Mucosa of rectum (tissue), 2 donors: ENCODE measurements at regions not wholly inside any gene's neighbourhood (a gene's known extent, or its start where the extent isn't known, plus 50 kb on each side); places are given as distances from the start of the nearest gene placed in this dataset.

Source experiments
- H3K27ac ChIP-seq, 2 donors: one replicate each; pipeline ENCODE4 v1.7.0; 2013; ENCODE audit warnings: inconsistent platforms in 2 of 2, low read depth in 2 of 2, low read length in 2 of 2
- H3K27me3 ChIP-seq, 2 donors: one replicate each; pipeline ENCODE4 v1.7.0; 2013; ENCODE audit warnings: low read length in 2 of 2; ENCODE audit not compliant: control insufficient read depth in 2 of 2, insufficient read depth in 2 of 2
- H3K36me3 ChIP-seq, 2 donors: one replicate each; pipeline ENCODE4 v1.7.0; 2013; ENCODE audit warnings: low read length in 2 of 2; ENCODE audit not compliant: control insufficient read depth in 2 of 2, insufficient read depth in 2 of 2
- H3K4me1 ChIP-seq, 2 donors: one replicate each; pipeline ENCODE4 v1.7.0; 2013; ENCODE audit warnings: low read length in 2 of 2, mild to moderate bottlenecking in 1 of 2; ENCODE audit not compliant: control insufficient read depth in 2 of 2, insufficient read depth in 2 of 2
- H3K4me3 ChIP-seq, 2 donors: one replicate each; pipeline ENCODE4 v1.7.0; 2013; ENCODE audit warnings: low read length in 2 of 2
- H3K9ac ChIP-seq, 2 donors: one replicate each; pipeline ENCODE4 v1.7.0; 2013; ENCODE audit warnings: low read length in 2 of 2, low read depth in 1 of 2, mild to moderate bottlenecking in 1 of 2
- H3K9me3 ChIP-seq, 2 donors: one replicate each; pipeline ENCODE4 v1.7.0; 2013; ENCODE audit warnings: low read length in 2 of 2; ENCODE audit not compliant: control insufficient read depth in 2 of 2
- donor health status: healthy.
- donor health status: Normal muscosa, but diverticular disease.

- Histone ChIP-seq H3K9ac (no peak overlapping the region), H3K27me3 (no peaks in the 10 kb centered on the region)
Observed at GRCh38 chr2:20566331-20566730, 84.6 kb downstream of the HS1BP3 start.

GRCh38 chr2:20567159-20567925 is 83.6 kb downstream of the HS1BP3 start:
- no peak overlapping the region for H3K9ac ChIP-seq
- no peaks in the 10 kb centered on the region for H3K4me1 ChIP-seq
- H3K36me3 ChIP-seq, result no peaks in the 10 kb centered on the region
- no peaks in the 10 kb centered on the region for H3K9me3 ChIP-seq
- H3K27me3 ChIP-seq, result no peaks in the 10 kb centered on the region
- no peak overlapping the region for H3K4me3 ChIP-seq
- no peak overlapping the region for H3K27ac ChIP-seq

More at GRCh38 chr2:20566331-20566730, 84.6 kb downstream of the HS1BP3 start:
- no peaks in the 10 kb centered on the region for H3K9me3 ChIP-seq
- no peak overlapping the region for H3K4me3 ChIP-seq
- no peaks in the 10 kb centered on the region for H3K4me1 ChIP-seq
- no peaks in the 10 kb centered on the region for H3K36me3 ChIP-seq
- H3K27ac ChIP-seq, result no peak overlapping the region
